MM.1S (cell line): ENCODE measurements at regions not wholly inside any gene's neighbourhood (a gene's known extent, or its start where the extent isn't known, plus 50 kb on each side); places are given as distances from the start of the nearest gene placed in this dataset.

Experiments
- CTCF ChIP-seq: fragments of 300-600 bp; sonication (generic); IDR thresholded peaks from 2 replicates; pipeline ENCODE4 v1.5.1; 2016; ENCODE audit warnings: antibody characterized with exemption, low read length, mixed read lengths
- EZH2 ChIP-seq: fragments of 300-600 bp; sonication (generic); optimal IDR thresholded peaks from 2 replicates; pipeline ENCODE3; 2017; ENCODE audit warnings: low read depth, mild to moderate bottlenecking, antibody characterized with exemption, low read length, mixed read lengths

- TF ChIP-seq CTCF (no peak), EZH2 (no peak)
Observed at GRCh38 chr14:23828616-23829015, 125.0 kb upstream of the DHRS4 start.
